ENCODE measurements at regions not wholly inside any gene's neighbourhood (a gene's known extent, or its start where the extent isn't known, plus 50 kb on each side); places are given as distances from the start of the nearest gene placed in this dataset.

GRCh38 chr6:3523966-3524365 lies 67.1 kb upstream of the SLC22A23 start:
- TF ChIP-seq, protein P1, sequence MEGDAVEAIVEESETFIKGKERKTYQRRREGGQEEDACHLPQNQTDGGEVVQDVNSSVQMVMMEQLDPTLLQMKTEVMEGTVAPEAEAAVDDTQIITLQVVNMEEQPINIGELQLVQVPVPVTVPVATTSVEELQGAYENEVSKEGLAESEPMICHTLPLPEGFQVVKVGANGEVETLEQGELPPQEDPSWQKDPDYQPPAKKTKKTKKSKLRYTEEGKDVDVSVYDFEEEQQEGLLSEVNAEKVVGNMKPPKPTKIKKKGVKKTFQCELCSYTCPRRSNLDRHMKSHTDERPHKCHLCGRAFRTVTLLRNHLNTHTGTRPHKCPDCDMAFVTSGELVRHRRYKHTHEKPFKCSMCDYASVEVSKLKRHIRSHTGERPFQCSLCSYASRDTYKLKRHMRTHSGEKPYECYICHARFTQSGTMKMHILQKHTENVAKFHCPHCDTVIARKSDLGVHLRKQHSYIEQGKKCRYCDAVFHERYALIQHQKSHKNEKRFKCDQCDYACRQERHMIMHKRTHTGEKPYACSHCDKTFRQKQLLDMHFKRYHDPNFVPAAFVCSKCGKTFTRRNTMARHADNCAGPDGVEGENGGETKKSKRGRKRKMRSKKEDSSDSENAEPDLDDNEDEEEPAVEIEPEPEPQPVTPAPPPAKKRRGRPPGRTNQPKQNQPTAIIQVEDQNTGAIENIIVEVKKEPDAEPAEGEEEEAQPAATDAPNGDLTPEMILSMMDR (IDR thresholded peaks at IDR 0.05) = no peak
- TF ChIP-seq ZNF232 (CRISPR knock-in tag; IDR thresholded peaks at IDR 0.05) (no peak), TP53 (CRISPR knock-in tag; IDR thresholded peaks at IDR 0.05) (no peak), NR2C2 (CRISPR knock-in tag; IDR thresholded peaks at IDR 0.05) (no peak), CREB1 (CRISPR knock-in tag; IDR thresholded peaks at IDR 0.05) (no peak), MAX (CRISPR knock-in tag; IDR thresholded peaks at IDR 0.05) (no peak), ELF4 (CRISPR knock-in tag; IDR thresholded peaks at IDR 0.05; ENCODE audit: low read depth) (no peak), GABPB1 (CRISPR knock-in tag; IDR thresholded peaks at IDR 0.05) (no peak), ATF2 (CRISPR knock-in tag; IDR thresholded peaks at IDR 0.05; ENCODE audit: borderline replicate concordance, low read depth) (no peak), STAT6 (CRISPR knock-in tag; conservative IDR thresholded peaks at IDR 0.05; ENCODE audit: low read depth) (no peak)
- TF ChIP-seq, protein P2, sequence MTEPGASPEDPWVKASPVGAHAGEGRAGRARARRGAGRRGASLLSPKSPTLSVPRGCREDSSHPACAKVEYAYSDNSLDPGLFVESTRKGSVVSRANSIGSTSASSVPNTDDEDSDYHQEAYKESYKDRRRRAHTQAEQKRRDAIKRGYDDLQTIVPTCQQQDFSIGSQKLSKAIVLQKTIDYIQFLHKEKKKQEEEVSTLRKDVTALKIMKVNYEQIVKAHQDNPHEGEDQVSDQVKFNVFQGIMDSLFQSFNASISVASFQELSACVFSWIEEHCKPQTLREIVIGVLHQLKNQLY (CRISPR knock-in tag; IDR thresholded peaks at IDR 0.05) = no peak
- TF ChIP-seq, protein P3, sequence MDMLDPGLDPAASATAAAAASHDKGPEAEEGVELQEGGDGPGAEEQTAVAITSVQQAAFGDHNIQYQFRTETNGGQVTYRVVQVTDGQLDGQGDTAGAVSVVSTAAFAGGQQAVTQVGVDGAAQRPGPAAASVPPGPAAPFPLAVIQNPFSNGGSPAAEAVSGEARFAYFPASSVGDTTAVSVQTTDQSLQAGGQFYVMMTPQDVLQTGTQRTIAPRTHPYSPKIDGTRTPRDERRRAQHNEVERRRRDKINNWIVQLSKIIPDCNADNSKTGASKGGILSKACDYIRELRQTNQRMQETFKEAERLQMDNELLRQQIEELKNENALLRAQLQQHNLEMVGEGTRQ (CRISPR knock-in tag; IDR thresholded peaks at IDR 0.05) = no peak

Measured in WTC11 (cell line).